ENCODE measurements at regions not wholly inside any gene's neighbourhood (a gene's known extent, or its start where the extent isn't known, plus 50 kb on each side); places are given as distances from the start of the nearest gene placed in this dataset.

DNA sequence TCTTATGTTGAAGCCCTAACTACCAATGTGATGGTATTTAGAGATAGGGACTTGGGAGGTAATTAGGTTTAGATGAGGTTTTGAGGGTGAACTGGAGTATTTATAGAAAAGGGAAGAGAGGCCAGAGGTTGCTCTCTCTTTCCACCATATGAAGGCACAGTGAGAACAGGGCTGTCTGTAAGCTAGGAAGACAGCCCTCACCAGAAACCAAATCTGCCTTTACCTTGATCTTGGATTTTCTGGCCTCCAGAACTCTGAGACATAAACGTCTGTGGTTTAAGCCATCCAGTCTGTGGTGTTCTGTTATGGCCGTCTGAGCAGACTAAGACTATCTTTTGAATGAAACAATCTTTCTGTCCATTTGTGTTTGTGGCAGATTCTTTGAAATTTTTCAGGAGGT, 223.7 kb downstream of the PDHA2 start:
- TF ChIP-seq, protein P1, sequence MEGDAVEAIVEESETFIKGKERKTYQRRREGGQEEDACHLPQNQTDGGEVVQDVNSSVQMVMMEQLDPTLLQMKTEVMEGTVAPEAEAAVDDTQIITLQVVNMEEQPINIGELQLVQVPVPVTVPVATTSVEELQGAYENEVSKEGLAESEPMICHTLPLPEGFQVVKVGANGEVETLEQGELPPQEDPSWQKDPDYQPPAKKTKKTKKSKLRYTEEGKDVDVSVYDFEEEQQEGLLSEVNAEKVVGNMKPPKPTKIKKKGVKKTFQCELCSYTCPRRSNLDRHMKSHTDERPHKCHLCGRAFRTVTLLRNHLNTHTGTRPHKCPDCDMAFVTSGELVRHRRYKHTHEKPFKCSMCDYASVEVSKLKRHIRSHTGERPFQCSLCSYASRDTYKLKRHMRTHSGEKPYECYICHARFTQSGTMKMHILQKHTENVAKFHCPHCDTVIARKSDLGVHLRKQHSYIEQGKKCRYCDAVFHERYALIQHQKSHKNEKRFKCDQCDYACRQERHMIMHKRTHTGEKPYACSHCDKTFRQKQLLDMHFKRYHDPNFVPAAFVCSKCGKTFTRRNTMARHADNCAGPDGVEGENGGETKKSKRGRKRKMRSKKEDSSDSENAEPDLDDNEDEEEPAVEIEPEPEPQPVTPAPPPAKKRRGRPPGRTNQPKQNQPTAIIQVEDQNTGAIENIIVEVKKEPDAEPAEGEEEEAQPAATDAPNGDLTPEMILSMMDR (IDR thresholded peaks at IDR 0.05): no peak
- no peak for TF ChIP-seq EZH2 (IDR thresholded peaks at IDR 0.05; ENCODE audit: borderline replicate concordance, insufficient read depth, low read depth, low read length, poor library complexity, severe bottlenecking)
